Stimulated activated CD8-positive, alpha-beta memory T cell treated with anti-CD3 and anti-CD28 coated beads, Interleukin-15, amount 100 ng/mL, for 4 hours (primary cell): ENCODE measurements at regions not wholly inside any gene's neighbourhood (a gene's known extent, or its start where the extent isn't known, plus 50 kb on each side); places are given as distances from the start of the nearest gene placed in this dataset.
"Not testable (repeated sequence)": the region's sequence is repeated elsewhere in the genome, so short reads cannot be mapped to it uniquely, and the experiment has no call there.

ENCODE experiments used
- DNase-seq, 2 donors: peaks; one replicate each; pipeline ENCODE4 v3.0.0-alpha.2; 2020; ENCODE audit warnings: low read depth in 2 of 2

DNA sequence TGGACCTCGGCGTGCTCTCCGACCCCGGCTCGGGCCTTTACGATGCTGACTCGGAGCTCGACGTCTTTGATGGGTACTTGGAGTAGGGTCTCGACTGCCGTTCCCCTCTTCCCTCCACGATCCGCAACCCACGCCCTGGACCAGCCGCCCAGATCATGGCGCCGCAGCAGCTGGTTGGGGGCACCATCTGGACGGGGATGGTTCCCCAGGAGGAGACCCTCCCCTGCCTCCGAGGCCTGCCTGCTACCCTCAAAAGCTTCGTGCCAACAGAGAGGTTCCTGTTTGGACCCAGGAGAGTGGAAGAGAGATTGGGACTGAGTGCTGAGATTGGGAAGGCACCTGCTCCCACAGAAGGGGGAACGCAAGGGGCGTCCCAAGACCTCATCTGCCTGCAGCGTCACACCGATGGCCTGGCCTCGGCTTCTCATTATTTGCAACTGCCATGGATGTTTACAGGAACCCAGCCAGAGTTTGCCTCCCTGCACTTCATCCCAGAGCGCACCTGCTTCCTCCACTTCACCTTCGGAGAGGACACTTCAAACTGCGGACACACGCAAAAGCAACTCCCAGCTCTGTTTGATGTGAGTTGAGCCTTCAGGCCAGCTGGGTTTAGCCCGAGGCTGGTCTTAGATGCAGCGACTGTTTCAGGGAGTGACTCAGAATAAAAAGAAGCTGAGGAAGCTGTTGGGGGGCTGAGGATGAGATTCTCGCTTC is 58.9 kb downstream of the GOLGA6L7 start:
- peak in 1 of 2 donors; percentile 18 for DNase-seq

DNA sequence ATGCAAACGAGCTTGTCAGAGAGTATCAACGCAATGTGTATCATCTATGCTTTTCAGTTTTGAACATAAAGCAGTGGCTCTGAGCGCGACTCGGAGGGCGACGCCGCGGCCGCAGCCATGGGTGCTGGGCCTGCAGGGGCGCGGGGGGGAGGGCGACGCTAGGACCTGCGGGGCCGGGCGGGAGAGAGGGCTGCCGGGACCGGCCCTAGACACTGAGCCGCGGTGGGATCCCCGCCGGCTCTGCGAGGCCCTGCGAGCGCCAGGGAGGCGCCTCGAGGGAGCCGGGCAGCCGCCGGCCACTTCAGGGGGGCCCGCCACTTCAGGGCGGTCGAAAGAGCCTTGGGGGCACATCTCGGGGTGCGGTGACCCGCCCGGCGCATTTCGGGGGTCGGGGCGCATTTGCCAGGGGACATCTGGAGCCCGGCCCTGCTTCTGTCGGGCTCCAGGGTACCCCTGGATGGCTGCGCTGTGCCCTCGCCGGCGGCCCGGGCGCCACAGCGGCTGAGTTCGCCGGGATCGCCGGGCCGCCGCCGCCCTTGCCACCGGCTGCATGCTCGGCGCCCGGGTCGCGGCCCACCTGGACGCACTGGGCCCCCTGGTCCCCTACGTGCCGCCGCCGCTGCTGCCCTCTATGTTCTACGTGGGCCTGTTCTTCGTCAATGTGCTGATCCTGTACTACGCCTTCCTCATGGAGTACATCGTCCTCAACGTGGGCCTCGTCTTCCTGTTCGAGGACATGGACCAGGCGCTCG is 59.6 kb downstream of the GOLGA6L7 start:
- not testable (repeated sequence) for DNase-seq

DNA sequence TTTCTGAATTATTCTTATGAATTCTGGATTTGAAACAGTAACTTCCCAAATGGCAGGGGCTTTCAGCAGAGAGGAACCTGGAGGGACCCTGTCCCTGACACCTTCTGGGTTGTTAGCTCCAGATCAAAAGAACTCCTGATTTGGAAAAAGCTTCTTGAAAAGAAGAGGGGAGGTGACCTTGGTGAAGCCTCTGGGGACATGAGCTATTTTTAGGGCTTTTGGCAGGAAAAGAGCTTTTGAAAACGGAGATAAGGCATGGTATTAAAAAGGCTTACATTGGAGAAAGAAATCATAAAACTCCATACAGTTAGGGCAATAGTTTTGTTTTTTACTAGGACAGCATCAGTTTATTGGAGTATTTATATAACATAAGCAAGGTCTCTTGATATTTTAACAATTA is 60.3 kb downstream of the GOLGA6L7 start:
- not testable (repeated sequence) for DNase-seq

DNA sequence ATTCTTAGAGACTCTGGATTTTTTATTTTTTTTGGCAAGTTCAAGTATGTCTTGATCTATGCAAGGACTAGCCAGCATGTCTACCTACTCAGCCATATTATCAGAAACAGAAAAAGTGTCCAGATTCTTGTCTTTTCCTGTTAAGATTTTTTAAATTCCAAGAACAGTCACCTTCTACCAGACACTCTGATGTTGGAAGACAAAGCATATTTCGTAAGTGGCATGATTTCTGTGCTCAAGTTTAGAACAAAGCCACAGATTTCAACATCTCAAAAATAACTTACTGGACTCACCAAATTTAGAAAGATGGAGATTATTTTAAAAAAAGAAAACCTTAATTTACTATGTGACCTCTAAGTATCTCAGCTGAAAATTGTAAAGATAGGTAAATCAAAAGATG is 61.9 kb downstream of the GOLGA6L7 start:
- DNase-seq = no peak

DNA sequence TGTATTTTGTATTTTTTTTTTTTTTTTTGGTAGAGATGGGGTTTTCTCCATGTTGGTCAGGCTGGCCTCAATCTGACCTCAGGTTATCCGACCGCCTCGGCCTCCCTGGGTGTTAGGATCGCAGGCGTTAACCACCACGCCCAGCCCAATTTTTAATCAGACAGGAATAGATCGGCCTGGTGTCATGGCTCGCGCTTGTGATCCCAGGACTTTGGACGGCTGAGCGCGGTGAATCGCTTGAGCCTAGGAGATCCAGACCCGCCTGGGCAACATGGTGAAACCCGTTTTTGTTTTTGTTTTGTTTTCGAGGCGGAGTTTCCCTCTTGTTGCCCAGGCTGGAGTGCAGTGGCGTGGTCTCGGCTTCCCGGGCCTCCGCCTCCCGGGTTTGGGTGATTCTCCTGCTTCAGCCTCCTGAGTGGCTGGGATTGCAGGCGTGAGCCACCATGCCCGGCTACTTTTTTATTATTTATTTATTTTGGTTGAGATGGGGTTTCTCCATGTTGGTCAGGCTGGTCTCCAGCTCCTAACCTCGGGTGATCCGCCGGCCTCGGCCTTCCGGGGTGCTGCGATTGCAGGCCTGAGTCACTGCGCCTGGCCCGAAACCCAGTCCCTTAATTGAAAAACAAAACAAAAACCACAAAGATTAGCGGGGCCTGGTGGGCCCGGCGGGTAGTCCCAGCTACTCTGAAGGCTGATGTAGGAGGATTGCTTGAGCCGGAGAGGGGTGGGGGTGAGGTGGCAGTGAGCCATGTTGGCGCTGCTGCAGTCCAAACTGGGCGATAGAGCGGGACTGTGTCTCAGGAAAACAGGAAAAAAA is 63.9 kb downstream of the GOLGA6L7 start:
- DNase-seq = not testable (repeated sequence)

DNA sequence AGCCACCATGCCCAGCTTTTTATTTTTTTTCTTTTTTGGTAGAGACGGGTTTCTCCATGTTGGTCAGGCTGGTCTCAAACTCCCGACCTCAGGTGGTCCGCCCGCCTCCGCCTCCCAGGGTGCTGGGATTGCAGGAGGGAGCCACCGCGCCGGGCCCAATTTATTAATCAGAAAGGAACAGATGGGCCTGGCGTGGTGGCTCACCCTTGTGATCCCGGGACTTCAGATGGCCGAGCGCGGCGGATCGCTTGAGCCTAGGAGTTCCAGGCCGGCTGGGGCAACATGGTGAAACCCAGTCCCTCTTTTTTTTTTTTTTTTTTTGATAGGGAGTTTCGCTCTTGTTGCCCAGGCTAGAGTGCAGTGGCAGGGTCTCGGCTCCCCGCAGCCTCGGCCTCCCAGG is 64.6 kb downstream of the GOLGA6L7 start:
- DNase-seq = no peak

DNA sequence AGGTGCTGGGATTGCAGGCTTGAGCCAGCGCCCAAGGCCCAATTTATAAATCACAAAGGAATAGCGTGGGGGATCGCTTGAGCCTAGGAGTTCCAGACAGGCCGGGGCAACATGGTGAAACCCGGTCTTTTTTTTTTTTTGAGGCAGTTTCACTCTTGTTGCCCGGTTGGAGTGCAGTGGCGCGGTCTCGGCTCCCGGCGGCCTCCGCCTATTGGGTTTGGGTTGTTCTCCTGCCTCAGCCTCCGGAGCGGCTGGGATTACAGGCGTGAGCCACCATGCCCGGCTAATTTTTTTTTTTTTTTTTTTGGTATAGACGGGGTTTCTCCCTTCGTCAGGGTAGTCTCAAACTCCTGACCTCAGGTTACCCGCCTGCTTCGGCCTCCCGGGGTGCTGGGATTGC is 65.0 kb downstream of the GOLGA6L7 start:
- DNase-seq = no peak

DNA sequence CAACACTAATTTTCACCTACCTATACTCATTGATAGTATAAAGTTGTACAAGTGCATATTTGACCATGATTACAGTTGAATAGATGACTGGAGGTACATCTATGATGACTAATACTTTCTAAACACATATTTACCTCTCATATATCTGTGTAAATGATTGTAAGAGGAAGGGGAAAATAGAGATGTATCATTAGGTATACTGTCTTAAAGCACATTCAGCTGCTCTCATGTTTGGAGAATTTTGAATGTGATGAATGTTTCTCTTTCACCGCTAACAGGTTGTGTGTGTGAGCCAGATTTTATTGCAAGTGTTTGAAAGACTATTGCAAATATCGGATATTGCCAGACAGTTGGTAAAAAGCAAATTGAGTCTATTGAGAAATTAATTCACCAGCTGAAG is 66.2 kb upstream of the GOLGA8M start:
- not testable (repeated sequence) for DNase-seq

DNA sequence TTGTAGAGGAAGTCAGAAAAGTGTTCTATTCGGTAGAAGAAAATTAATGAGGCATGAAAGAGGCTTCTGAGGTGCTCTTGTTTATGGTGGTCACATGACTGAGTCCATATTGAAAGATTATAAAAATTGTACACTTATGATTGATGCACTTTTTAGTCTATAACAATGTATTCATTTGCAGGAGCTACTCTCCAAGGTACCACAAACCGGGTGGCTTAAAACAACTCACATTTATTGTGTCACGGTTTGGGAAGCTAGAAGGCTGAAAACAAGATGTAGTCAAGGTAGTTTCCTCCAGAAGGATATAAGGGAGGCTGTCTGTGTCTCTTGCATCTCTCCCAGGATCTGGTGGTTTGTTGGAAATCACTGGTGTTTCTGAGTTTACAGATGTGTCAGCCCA is 60.6 kb upstream of the GOLGA8M start:
- DNase-seq = not testable (repeated sequence)
